GM13976 (cell line): ENCODE measurements at regions not wholly inside any gene's neighbourhood (a gene's known extent, or its start where the extent isn't known, plus 50 kb on each side); places are given as distances from the start of the nearest gene placed in this dataset.

Source experiments
- DNase-seq: peaks from one replicate; pipeline ENCODE4 v3.0.0; 2012; ENCODE audit warnings: low spot score
- in situ Hi-C: fragments of 300-500 bp; cut with MboI; formaldehyde crosslinking; loops from one replicate; pipeline ENCODE4 v1.12.0; 2022; ENCODE audit warnings: low sequenced_read_pairs, mixed read lengths, inconsistent platforms; ENCODE audit not compliant: unreplicated experiment
- TF ChIP-seq, protein P1 (sequence below): IDR thresholded peaks from 2 replicates; pipeline ENCODE4 v1.5.1; 2012; ENCODE audit warnings: borderline replicate concordance, mild to moderate bottlenecking; ENCODE audit not compliant: insufficient read depth; ENCODE audit errors: extremely low read depth, missing control alignments, control extremely low read depth

DNA sequence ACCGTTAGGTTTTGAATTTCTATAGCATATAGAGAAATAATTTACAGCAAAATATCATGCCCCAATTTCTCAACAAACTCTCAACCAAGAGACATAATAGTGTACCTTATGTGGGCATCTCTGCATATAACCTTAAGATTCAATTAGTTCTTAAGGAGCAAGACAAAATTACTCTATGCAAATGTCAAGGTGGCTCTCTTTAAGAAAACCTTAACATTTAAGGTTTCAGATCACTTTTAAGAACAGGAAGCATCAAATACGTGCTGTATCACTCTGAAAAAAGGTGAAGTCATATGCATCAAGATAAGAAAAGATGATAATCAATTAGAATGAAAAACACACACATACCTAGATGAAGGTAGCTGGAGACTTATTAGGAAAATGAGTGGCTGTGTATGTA lies 728.0 kb downstream of the FLRT2 start:
- DNase-seq, result no peak
- in situ Hi-C loops, result no loop called here
- TF ChIP-seq, protein P1, sequence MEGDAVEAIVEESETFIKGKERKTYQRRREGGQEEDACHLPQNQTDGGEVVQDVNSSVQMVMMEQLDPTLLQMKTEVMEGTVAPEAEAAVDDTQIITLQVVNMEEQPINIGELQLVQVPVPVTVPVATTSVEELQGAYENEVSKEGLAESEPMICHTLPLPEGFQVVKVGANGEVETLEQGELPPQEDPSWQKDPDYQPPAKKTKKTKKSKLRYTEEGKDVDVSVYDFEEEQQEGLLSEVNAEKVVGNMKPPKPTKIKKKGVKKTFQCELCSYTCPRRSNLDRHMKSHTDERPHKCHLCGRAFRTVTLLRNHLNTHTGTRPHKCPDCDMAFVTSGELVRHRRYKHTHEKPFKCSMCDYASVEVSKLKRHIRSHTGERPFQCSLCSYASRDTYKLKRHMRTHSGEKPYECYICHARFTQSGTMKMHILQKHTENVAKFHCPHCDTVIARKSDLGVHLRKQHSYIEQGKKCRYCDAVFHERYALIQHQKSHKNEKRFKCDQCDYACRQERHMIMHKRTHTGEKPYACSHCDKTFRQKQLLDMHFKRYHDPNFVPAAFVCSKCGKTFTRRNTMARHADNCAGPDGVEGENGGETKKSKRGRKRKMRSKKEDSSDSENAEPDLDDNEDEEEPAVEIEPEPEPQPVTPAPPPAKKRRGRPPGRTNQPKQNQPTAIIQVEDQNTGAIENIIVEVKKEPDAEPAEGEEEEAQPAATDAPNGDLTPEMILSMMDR, result no peak

DNA sequence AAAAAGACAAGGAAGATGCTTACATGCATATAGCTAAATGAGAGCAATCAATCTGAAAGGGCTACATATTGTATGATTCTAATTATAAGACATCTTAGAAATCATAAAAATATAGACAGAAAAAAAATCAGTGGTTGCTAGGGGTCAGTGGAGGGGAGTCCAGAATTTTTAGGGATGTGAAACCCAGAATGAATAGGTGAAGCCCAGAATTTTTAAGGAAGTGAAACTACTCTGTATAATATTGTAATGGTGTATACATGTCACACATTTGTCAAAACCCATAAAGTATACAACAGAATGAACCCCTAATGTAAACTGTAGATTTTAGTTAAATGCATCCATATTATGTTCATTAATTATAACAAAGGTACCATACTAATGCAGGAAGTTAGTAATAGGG lies 713.2 kb downstream of the FLRT2 start:
- DNase-seq, result peak; percentile 7
- in situ Hi-C loops, result no loop called here
- TF ChIP-seq, protein P1, result no peak

DNA sequence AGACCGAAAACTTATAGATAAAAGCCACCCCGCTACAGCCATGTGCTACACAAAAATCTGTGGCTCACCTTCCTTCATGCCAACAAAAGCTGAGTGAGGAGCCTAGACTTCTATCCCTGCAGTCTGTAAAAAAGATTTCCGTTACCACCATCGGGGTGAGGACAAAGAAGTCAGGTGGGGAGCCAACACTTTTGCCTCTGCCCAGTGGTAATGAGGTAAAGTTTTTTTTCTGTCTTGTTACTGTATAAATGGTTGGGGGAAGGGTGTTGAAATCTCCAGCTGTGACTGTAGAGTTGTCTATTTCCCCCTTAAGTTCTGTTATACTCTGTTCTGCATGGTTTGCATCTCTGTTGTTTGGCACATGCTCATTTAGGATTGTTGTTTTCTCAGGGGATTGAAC lies 707.8 kb downstream of the FLRT2 start:
- in situ Hi-C loops, result no loop called here
- no peak for DNase-seq
- TF ChIP-seq, protein P1, result no peak

DNA sequence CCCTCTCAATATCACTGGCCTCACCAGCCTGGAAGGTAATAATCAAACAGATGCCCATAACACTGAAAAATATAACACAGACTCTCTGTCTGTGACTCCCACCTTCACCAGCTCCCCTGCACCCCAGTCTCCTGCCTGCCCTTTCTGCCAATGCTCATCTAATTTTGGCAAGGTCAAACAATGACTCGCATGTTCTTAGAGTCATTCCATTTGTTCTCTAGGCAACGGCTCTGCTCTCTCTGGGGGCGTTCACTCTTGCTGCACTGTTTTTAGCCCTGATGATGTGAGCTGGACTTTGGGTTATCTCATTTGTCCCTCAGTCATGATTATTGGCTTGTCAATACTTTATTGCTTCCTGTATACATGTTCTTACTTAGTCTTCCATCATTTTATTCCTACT lies 691.8 kb downstream of the FLRT2 start:
- no peak for DNase-seq
- in situ Hi-C loops, result no loop called here
- TF ChIP-seq, protein P1, result no peak

DNA sequence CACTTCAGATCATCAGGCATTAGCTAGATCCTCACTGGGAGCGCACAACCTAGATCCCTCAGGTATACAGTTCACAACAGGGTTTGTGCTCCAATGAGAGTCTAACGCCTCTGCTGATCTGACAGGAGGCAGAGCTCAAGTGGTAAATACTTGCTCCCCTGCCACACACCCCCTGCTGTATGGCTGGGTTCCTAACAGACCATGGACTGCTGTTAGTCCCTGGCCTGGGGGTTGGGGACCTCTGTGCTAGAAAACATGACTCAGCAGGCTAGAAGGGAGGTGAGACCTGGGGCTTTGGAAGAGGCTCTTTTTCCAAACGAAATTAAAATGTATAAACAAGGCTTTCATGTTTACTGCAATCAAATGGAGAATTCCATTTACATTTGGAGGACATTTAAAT lies 691.1 kb downstream of the FLRT2 start:
- in situ Hi-C loops, result no loop called here
- TF ChIP-seq, protein P1, result no peak

DNA sequence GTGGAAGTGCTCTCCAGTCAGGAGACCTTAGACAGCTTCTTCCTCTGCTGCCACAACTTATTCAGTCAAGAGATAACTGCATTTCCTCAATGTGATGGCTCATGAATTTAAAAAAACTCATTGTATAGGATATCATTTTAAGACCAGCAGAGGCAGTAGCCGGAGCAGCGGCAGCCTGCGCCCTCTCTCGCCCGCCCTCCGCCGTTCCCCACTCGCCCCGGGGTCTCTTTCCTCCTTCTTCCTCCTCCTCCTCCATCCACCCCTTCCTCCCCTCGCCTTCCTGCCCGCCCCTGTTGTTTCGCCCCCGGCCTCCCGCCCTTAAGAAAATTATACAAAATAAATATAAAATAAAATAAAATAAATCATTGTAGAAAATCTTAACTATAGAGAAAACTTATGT lies 687.6 kb downstream of the FLRT2 start:
- TF ChIP-seq, protein P1, result no peak
- in situ Hi-C loops, result no loop called here
- no peak for DNase-seq

More for the DNA sequence above, 691.1 kb downstream of the FLRT2 start:
- DNase-seq, result no peak

DNA sequence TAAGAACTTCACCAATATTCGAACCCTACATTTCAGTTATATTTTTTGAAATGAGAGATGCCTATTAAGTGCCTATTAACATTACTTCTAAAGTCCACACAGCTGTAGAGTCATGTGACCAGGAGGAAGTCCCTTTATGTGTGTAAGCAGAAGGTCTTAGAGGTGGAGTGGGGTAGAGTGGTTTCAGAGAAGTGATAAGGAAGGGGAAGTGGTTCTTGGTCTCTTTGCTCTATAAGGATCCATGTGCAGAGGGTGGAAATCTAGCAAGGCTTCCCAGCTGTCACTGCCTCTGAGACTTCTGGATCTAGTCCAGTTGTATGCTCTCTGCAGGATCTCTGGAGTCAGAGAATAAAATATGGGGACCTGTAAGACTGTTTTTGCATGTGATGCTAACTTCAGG lies 673.9 kb downstream of the FLRT2 start:
- in situ Hi-C loops, result no loop called here
- DNase-seq, result no peak
- TF ChIP-seq, protein P1, result no peak
